B cell (primary cell): ENCODE measurements at regions not wholly inside any gene's neighbourhood (a gene's known extent, or its start where the extent isn't known, plus 50 kb on each side); places are given as distances from the start of the nearest gene placed in this dataset.

Source experiments
- ATAC-seq: fragments of 200-7000 bp; cut with Tn5 transposase; one replicate; pipeline ENCODE4 v1.10.0; 2021; ENCODE audit warnings: low read depth, mild to moderate bottlenecking, moderate number of reproducible peaks, moderate library complexity
- CTCF ChIA-PET: fragments of 350-600 bp; sonication (Branson Sonifier 250); formaldehyde crosslinking; loops from one replicate; lab custom pipeline; 2021; ENCODE audit warnings: antibody characterized with exemption, inconsistent platforms; lab: Charles Lee
- POLR2A ChIA-PET: fragments of 350-600 bp; sonication (Branson Sonifier 250); formaldehyde crosslinking; loops from one replicate; lab custom pipeline; 2021; ENCODE audit warnings: antibody characterized with exemption; lab: Charles Lee
- DNase-seq: peaks from one replicate; pipeline ENCODE4 v3.0.0; 2013
- H2AFZ ChIP-seq: 2 replicates; pipeline ENCODE4 v1.6.1; 2012; ENCODE audit warnings: mild to moderate bottlenecking, low read depth, low read length; ENCODE audit not compliant: insufficient read depth, poor library complexity, severe bottlenecking
- H3K27ac ChIP-seq, 2 donors: 1 replicate in 1 of 2; 2 replicates in 1 of 2; pipeline ENCODE4 v1.5.1; 2012 to 2013; ENCODE audit warnings: low read length in 2 of 2, mild to moderate bottlenecking in 2 of 2, moderate library complexity in 1 of 2
- H3K27me3 ChIP-seq, 4 experiments: fragments of 200-600 bp in 1 of 4; sonication (generic) in 1 of 4; replicated peaks in 1 of 4; 1 replicate in 2 of 4; 2 replicates in 2 of 4; pipeline versions ENCODE4 v1.6.1 to v1.7.0; 2013 to 2016; ENCODE audit warnings: low read length in 3 of 4, mild to moderate bottlenecking in 2 of 4, mixed read lengths in 1 of 4, moderate library complexity in 1 of 4; ENCODE audit not compliant: insufficient read depth in 4 of 4, control insufficient read depth in 3 of 4; ENCODE audit errors: control extremely low read depth in 1 of 4
- H3K36me3 ChIP-seq, 2 experiments: replicated peaks in 1 of 2; 1 replicate in 1 of 2; 2 replicates in 1 of 2; pipeline versions ENCODE4 v1.6.1 to v1.7.1; 2013; ENCODE audit warnings: low read length in 1 of 2; ENCODE audit not compliant: insufficient read depth in 2 of 2, control insufficient read depth in 1 of 2; ENCODE audit errors: control extremely low read depth in 1 of 2, extremely low read depth in 1 of 2
- H3K4me1 ChIP-seq, 2 donors: fragments of 200-600 bp in 1 of 2; sonication (generic) in 1 of 2; 1 replicate in 1 of 2; 2 replicates in 1 of 2; pipeline versions ENCODE4 v1.5.1 to v1.6.1; 2013 to 2017; ENCODE audit warnings: low read length in 2 of 2; ENCODE audit not compliant: control insufficient read depth in 2 of 2, insufficient read depth in 2 of 2
- H3K4me2 ChIP-seq: replicated peaks from 2 replicates; pipeline ENCODE3; 2012; ENCODE audit warnings: mild to moderate bottlenecking, low read depth, low read length; ENCODE audit not compliant: poor library complexity, severe bottlenecking
- H3K4me3 ChIP-seq, 5 experiments: fragments of 200-600 bp in 1 of 5; sonication (generic) in 1 of 5; 1 replicate in 3 of 5; 2 replicates in 2 of 5; pipeline versions ENCODE4 v1.5.1 to v1.7.0; 2011 to 2016; ENCODE audit warnings: low read length in 4 of 5, mild to moderate bottlenecking in 4 of 5, low read depth in 2 of 5, control low read depth in 1 of 5, moderate library complexity in 1 of 5; ENCODE audit not compliant: insufficient read depth in 1 of 5; ENCODE audit errors: control extremely low read depth in 1 of 5, extremely low read depth in 1 of 5
- H3K79me2 ChIP-seq: fragments of 200-600 bp; sonication (generic); one replicate; pipeline ENCODE4 v1.6.0; 2016; ENCODE audit warnings: low read length; ENCODE audit not compliant: control insufficient read depth, insufficient read depth
- H3K9ac ChIP-seq: fragments of 200-600 bp; sonication (generic); 2 replicates; pipeline ENCODE4 v1.6.1; 2017; ENCODE audit warnings: mild to moderate bottlenecking, low read length, moderate library complexity
- H3K9me3 ChIP-seq, 3 donors: one replicate each; pipeline versions ENCODE4 v1.6.1 to v1.7.1; 2013; ENCODE audit warnings: low read length in 2 of 3; ENCODE audit not compliant: control insufficient read depth in 2 of 3, insufficient read depth in 1 of 3; ENCODE audit errors: control extremely low read depth in 1 of 3
- H4K20me1 ChIP-seq: 2 replicates; pipeline ENCODE4 v1.6.0; 2012; ENCODE audit warnings: mild to moderate bottlenecking, low read length; ENCODE audit not compliant: insufficient read depth, control insufficient read depth, poor library complexity, severe bottlenecking
- H3K27ac Mint-ChIP-seq: one replicate; pipeline ENCODE4 v1.8.0; 2021; ENCODE audit warnings: mixed read lengths
- H3K27me3 Mint-ChIP-seq: one replicate; pipeline ENCODE4 v1.8.0; 2021; ENCODE audit warnings: mixed read lengths
- H3K4me1 Mint-ChIP-seq: one replicate; pipeline ENCODE4 v1.8.0; 2021; ENCODE audit warnings: mixed read lengths
- H3K4me3 Mint-ChIP-seq: one replicate; pipeline ENCODE4 v1.8.0; 2021; ENCODE audit warnings: mixed read lengths
- H3K9me3 Mint-ChIP-seq: one replicate; pipeline ENCODE4 v1.8.0; 2022; ENCODE audit warnings: mixed read lengths; ENCODE audit not compliant: insufficient read depth
- CTCF ChIP-seq: fragments of 200-600 bp; IDR thresholded peaks from one replicate; pipeline ENCODE4 v1.8.0; 2022; ENCODE audit warnings: antibody characterized with exemption, mild to moderate bottlenecking
- EZH2 ChIP-seq: IDR thresholded peaks from 2 replicates; pipeline ENCODE4 v1.6.1; 2012; ENCODE audit warnings: borderline replicate concordance, low read depth, mild to moderate bottlenecking, moderate library complexity, low read length; ENCODE audit not compliant: insufficient read depth, poor library complexity, severe bottlenecking
- WGBS: methylation state at CpG from one replicate; pipeline ENCODE4 v1.1.5; 2013; ENCODE audit warnings: missing lambda C conversion rate; ENCODE audit not compliant: insufficient coverage; 5-methylcytosine and 5-hydroxymethylcytosine counted together
- intact Hi-C: fragments of 100-400 bp; cut with micrococcal nuclease; formaldehyde crosslinking; loops from one replicate; pipeline ENCODE4 v1.10.0; 2022

GRCh38 chr1:193404236-193404635 is 217.8 kb upstream of the B3GALT2 start:
- Histone ChIP-seq H3K9ac (no peak overlapping the region), H3K4me2 (no peak overlapping the region), H3K4me1 (peaks cover 0 to 6% of the 10 kb centered on the region in 2 donors), H3K9me3 (no peaks in the 10 kb centered on the region), H3K27me3 (no peaks in the 10 kb centered on the region), H3K79me2 (no peaks in the 10 kb centered on the region), H3K27ac (no peak overlapping the region), H3K4me3 (no peak overlapping the region), H2AFZ (no peak overlapping the region), H3K36me3 (no peaks in the 10 kb centered on the region), H4K20me1 (no peaks in the 10 kb centered on the region)
- intact Hi-C loops: no loop called here
- WGBS: 92% methylated on average over 2 of the region's 2 CpGs
- DNase-seq: no peak
- Mint-ChIP-seq H3K27me3 (no peaks in the 10 kb centered on the region), H3K4me1 (peaks cover 5% of the 10 kb centered on the region), H3K27ac (no peak overlapping the region), H3K4me3 (no peak overlapping the region), H3K9me3 (no peaks in the 10 kb centered on the region)
- CTCF ChIA-PET: no interaction called here
- no peak for TF ChIP-seq EZH2
- TF ChIP-seq CTCF: no peak
- POLR2A ChIA-PET: no interaction called here
- no peak for ATAC-seq

- intact Hi-C loops: no loop called here
- Histone ChIP-seq H3K4me3 (no peak overlapping the region), H3K9me3 (no peaks in the 10 kb centered on the region), H3K27me3 (no peaks in the 10 kb centered on the region), H3K27ac (no peak overlapping the region), H2AFZ (no peak overlapping the region), H3K79me2 (no peaks in the 10 kb centered on the region), H4K20me1 (no peaks in the 10 kb centered on the region), H3K4me1 (peaks cover 0 to 6% of the 10 kb centered on the region in 2 donors), H3K9ac (no peak overlapping the region), H3K36me3 (no peaks in the 10 kb centered on the region), H3K4me2 (no peak overlapping the region)
- CTCF ChIA-PET: no interaction called here
- Mint-ChIP-seq H3K4me1 (peaks cover 5% of the 10 kb centered on the region), H3K4me3 (no peak overlapping the region), H3K9me3 (no peaks in the 10 kb centered on the region), H3K27me3 (no peaks in the 10 kb centered on the region), H3K27ac (no peak overlapping the region)
- ATAC-seq (no peak), DNase-seq (no peak)
- TF ChIP-seq CTCF (no peak), EZH2 (no peak)
- no CpG with 5 or more reads among the region's 2 CpGs for WGBS
- POLR2A ChIA-PET: no interaction called here
Observed at GRCh38 chr1:193402977-193403376, 216.6 kb upstream of the B3GALT2 start.
